Lower lobe of right lung (tissue), 2 donors: ENCODE measurements at regions not wholly inside any gene's neighbourhood (a gene's known extent, or its start where the extent isn't known, plus 50 kb on each side); places are given as distances from the start of the nearest gene placed in this dataset.

Experiments
- ATAC-seq, 2 donors: fragments of 200-7000 bp; cut with Tn5 transposase; one replicate each; pipeline ENCODE4 v1.9.1; 2020 to 2022; ENCODE audit warnings: mild to moderate bottlenecking in 2 of 2, moderate library complexity in 2 of 2
- DNase-seq: peaks from one replicate; pipeline ENCODE4 v3.0.0-alpha.2; 2020
- H3K27ac ChIP-seq: fragments of 200-600 bp; one replicate; pipeline ENCODE4 v1.8.0; 2022
- H3K27me3 ChIP-seq: fragments of 200-600 bp; one replicate; pipeline ENCODE4 v1.8.0; 2022; ENCODE audit warnings: low read depth
- H3K36me3 ChIP-seq: fragments of 200-600 bp; one replicate; pipeline ENCODE4 v1.8.0; 2022; ENCODE audit warnings: mild to moderate bottlenecking
- H3K4me1 ChIP-seq: fragments of 200-600 bp; one replicate; pipeline ENCODE4 v1.8.0; 2022
- H3K4me3 ChIP-seq: fragments of 200-600 bp; one replicate; pipeline ENCODE4 v1.8.0; 2022; ENCODE audit warnings: mild to moderate bottlenecking
- H3K9me3 ChIP-seq: fragments of 200-600 bp; one replicate; pipeline ENCODE4 v1.8.0; 2022
- intact Hi-C: fragments of 100-400 bp; cut with DNase I; formaldehyde crosslinking; loops from one replicate; pipeline ENCODE4 v1.11.0; 2022
- TF ChIP-seq, protein P1 (sequence below): fragments of 200-600 bp; IDR thresholded peaks from one replicate; pipeline ENCODE4 v1.8.0; 2022; ENCODE audit warnings: antibody characterized with exemption, mild to moderate bottlenecking
- donor health status: DM: no; HTN: yes; CAD: no; lungs with severe emphysema.

DNA sequence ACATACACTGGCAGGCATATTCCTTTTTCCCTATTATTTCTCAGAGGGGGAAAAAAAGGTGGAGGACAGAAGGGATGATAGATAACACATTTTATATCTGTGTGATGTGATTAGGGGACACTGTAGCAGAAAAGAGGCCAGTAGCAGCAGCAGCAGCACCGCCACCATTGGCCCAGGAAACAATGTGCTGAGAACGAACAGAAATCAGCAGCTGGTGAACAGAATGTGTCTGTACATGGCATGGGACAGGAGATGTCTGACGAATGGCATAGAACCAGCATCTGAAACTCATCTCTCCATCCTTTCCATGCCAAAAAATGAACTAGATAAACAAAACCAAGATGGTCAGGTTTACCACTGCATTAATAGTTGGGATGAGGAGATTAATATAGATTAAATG lies 936.1 kb upstream of the ACVR2A start:
- H3K4me1 ChIP-seq, result no peaks in the 10 kb centered on the region
- no peaks in the 10 kb centered on the region for H3K27me3 ChIP-seq
- H3K9me3 ChIP-seq, result no peaks in the 10 kb centered on the region
- intact Hi-C loops, result no loop called here
- H3K4me3 ChIP-seq, result no peak overlapping the region
- no peak for ATAC-seq
- H3K27ac ChIP-seq, result no peak overlapping the region
- TF ChIP-seq, protein P1, sequence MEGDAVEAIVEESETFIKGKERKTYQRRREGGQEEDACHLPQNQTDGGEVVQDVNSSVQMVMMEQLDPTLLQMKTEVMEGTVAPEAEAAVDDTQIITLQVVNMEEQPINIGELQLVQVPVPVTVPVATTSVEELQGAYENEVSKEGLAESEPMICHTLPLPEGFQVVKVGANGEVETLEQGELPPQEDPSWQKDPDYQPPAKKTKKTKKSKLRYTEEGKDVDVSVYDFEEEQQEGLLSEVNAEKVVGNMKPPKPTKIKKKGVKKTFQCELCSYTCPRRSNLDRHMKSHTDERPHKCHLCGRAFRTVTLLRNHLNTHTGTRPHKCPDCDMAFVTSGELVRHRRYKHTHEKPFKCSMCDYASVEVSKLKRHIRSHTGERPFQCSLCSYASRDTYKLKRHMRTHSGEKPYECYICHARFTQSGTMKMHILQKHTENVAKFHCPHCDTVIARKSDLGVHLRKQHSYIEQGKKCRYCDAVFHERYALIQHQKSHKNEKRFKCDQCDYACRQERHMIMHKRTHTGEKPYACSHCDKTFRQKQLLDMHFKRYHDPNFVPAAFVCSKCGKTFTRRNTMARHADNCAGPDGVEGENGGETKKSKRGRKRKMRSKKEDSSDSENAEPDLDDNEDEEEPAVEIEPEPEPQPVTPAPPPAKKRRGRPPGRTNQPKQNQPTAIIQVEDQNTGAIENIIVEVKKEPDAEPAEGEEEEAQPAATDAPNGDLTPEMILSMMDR, result no peak
- H3K36me3 ChIP-seq, result no peaks in the 10 kb centered on the region
- no peak for DNase-seq

DNA sequence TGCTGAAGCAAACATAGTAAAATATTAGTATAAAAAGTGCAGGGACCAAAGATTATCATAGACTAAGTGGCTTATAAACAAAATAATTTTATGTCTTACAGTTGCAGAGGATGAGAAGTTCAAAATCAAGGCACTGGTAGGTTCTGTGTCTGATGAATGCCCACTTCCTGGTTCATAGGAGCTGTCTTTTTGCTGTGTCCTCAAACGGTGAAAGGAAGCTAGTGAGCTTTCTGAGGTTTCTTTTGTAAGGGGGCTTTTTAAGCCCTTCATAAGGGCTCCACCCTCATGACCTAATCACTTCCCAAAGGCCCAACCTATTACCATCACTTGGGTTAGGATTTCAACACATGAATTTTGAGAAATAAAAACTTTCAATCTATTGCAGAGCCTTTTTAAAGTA lies 946.7 kb upstream of the ACVR2A start:
- intact Hi-C loops, result no loop called here
- H3K36me3 ChIP-seq, result no peaks in the 10 kb centered on the region
- ATAC-seq, result no peak
- no peaks in the 10 kb centered on the region for H3K4me1 ChIP-seq
- H3K27me3 ChIP-seq, result no peaks in the 10 kb centered on the region
- H3K9me3 ChIP-seq, result no peaks in the 10 kb centered on the region
- no peak overlapping the region for H3K27ac ChIP-seq
- TF ChIP-seq, protein P1, result no peak
- no peak overlapping the region for H3K4me3 ChIP-seq
- DNase-seq, result no peak

GRCh38 chr2:146894514-146894913 lies 950.3 kb upstream of the ACVR2A start:
- Histone ChIP-seq H3K27me3 (no peaks in the 10 kb centered on the region), H3K9me3 (no peaks in the 10 kb centered on the region), H3K4me3 (no peak overlapping the region), H3K36me3 (no peaks in the 10 kb centered on the region), H3K27ac (no peak overlapping the region), H3K4me1 (no peaks in the 10 kb centered on the region)
- TF ChIP-seq, protein P1, result no peak
- intact Hi-C loops, result no loop called here
- DNase-seq (no peak), ATAC-seq (no peak)

DNA sequence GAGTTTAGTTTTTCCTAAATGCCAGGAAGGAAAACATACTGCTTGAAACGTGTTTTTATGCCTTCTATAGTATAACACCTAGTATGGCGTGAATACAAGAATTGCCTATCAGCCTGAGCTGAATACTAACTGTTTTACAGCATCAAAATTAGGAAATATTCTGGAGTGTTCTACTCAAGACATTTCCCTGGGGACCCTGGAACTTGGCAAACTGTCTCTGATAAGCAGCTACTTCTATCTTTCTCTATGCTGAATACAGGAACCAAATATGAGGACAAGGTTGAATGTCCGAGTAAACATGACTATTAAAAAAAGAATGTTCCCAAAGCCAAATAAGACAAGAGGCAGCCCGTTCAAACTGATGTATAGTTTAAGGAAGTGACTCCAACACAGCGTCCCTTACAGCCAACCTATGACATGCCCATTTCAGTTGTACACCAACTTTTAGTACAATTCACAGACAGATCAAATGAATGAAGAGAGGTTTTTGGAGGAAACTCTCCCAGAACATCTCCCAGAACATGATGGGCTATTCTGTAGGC lies 951.3 kb upstream of the ACVR2A start:
- H3K4me1 ChIP-seq, result no peaks in the 10 kb centered on the region
- H3K36me3 ChIP-seq, result no peaks in the 10 kb centered on the region
- no peak for ATAC-seq
- TF ChIP-seq, protein P1, result no peak
- H3K27ac ChIP-seq, result no peak overlapping the region
- H3K9me3 ChIP-seq, result no peaks in the 10 kb centered on the region
- intact Hi-C loops, result no loop called here
- H3K4me3 ChIP-seq, result no peak overlapping the region
- H3K27me3 ChIP-seq, result no peaks in the 10 kb centered on the region
- no peak for DNase-seq

DNA sequence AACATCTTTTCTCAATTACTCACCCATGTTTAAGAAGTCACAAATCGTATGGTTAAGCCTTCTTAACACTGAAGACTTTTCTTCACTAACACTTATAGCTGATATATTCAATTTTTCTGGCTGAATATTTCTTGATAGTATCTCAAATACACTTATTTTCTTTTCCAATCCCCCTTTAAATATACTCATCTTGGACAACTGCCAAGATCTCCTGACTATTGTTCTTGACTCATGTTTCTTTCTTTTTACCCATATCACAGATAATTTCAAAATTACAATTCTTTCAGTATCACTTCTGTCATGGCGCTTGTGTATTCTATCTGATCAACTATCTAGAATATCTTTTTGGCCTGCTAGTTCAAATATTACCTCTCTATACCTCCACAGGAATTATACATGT lies 954.3 kb upstream of the ACVR2A start:
- Histone ChIP-seq H3K9me3 (no peaks in the 10 kb centered on the region), H3K27me3 (no peaks in the 10 kb centered on the region), H3K36me3 (no peaks in the 10 kb centered on the region), H3K27ac (no peak overlapping the region), H3K4me3 (no peak overlapping the region), H3K4me1 (no peaks in the 10 kb centered on the region)
- no peak for DNase-seq
- ATAC-seq, result no peak
- TF ChIP-seq, protein P1, result no peak
- intact Hi-C loops, result no loop called here

- TF ChIP-seq, protein P1, result no peak
- Histone ChIP-seq H3K4me1 (no peaks in the 10 kb centered on the region), H3K27ac (no peak overlapping the region), H3K27me3 (no peaks in the 10 kb centered on the region), H3K4me3 (no peak overlapping the region), H3K9me3 (no peaks in the 10 kb centered on the region), H3K36me3 (no peaks in the 10 kb centered on the region)
- DNase-seq (no peak), ATAC-seq (no peak)
- intact Hi-C loops, result no loop called here
Measured at GRCh38 chr2:146879882-146880281, 964.9 kb upstream of the ACVR2A start.
